ENCODE measurements at regions not wholly inside any gene's neighbourhood (a gene's known extent, or its start where the extent isn't known, plus 50 kb on each side); places are given as distances from the start of the nearest gene placed in this dataset.

DNA sequence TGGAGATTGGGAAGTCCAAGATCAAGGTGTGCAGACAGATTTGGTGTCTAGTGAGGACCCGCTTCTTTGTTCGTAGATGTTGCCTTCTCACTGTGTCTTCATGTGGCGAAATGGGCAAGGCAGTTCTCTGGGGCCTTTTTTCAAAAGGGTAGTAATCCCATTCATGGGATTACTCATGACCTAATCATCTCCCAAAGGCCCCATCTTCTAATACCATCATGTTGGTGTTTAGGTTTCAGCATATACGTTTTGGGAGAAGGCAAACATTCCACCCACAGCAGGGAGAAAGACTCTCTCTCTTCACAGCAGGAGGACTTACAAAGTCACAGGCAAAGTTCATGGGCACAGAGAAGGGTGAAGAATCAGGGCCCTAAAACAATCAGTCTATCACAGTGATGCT, 252.1 kb downstream of the RPLP1 start:
- TF ChIP-seq, protein P1, sequence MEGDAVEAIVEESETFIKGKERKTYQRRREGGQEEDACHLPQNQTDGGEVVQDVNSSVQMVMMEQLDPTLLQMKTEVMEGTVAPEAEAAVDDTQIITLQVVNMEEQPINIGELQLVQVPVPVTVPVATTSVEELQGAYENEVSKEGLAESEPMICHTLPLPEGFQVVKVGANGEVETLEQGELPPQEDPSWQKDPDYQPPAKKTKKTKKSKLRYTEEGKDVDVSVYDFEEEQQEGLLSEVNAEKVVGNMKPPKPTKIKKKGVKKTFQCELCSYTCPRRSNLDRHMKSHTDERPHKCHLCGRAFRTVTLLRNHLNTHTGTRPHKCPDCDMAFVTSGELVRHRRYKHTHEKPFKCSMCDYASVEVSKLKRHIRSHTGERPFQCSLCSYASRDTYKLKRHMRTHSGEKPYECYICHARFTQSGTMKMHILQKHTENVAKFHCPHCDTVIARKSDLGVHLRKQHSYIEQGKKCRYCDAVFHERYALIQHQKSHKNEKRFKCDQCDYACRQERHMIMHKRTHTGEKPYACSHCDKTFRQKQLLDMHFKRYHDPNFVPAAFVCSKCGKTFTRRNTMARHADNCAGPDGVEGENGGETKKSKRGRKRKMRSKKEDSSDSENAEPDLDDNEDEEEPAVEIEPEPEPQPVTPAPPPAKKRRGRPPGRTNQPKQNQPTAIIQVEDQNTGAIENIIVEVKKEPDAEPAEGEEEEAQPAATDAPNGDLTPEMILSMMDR (IDR thresholded peaks at IDR 0.05), result no peak
- no peak for TF ChIP-seq POLR2AphosphoS5 (IDR thresholded peaks at IDR 0.05)

Measured in gastroesophageal sphincter (tissue), 3 donors.